ENCODE measurements at regions not wholly inside any gene's neighbourhood (a gene's known extent, or its start where the extent isn't known, plus 50 kb on each side); places are given as distances from the start of the nearest gene placed in this dataset.

DNA sequence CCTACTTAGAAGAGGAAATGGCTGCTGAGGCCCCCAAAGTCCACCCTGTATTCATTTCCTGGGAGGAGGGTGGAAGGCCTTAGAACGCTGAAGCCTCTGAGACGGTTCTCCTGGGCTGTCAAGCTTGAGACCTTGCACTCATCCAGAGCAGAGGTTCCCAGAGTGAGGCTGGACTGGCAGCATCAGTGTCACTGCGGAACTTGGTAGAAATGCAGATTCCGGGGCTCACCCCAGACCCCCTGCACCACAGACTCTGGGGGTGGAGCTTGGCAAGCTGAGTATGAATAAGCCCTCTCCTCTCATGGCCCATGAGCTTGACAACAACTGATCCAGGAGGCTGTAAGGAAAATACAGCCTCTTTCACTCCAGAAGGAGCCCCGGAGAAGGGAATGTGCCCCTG is 218.3 kb downstream of the IRF8 start:
- DNase-seq (ENCODE audit: low read depth, low spot score), result no peak
- Histone ChIP-seq H3K9me3 (ENCODE audit: control insufficient read depth, insufficient read depth, low read length) (no peaks in the 10 kb centered on the region), H3K4me1 (ENCODE audit: control insufficient read depth, insufficient read depth, low read length) (peaks cover 3% of the 10 kb centered on the region; the same call in 1 of the 2 replicates), H3K27me3 (ENCODE audit: control insufficient read depth, insufficient read depth, low read length) (no peaks in the 10 kb centered on the region), H3K4me3 (ENCODE audit: low read length) (no peak overlapping the region), H3K27ac (ENCODE audit: low read length) (no peak overlapping the region), H3K36me3 (ENCODE audit: control insufficient read depth, insufficient read depth, low read length) (no peaks in the 10 kb centered on the region)
- WGBS (ENCODE audit: insufficient coverage, insufficient read length), result no CpG with 5 or more reads among the region's 5 CpGs

DNA sequence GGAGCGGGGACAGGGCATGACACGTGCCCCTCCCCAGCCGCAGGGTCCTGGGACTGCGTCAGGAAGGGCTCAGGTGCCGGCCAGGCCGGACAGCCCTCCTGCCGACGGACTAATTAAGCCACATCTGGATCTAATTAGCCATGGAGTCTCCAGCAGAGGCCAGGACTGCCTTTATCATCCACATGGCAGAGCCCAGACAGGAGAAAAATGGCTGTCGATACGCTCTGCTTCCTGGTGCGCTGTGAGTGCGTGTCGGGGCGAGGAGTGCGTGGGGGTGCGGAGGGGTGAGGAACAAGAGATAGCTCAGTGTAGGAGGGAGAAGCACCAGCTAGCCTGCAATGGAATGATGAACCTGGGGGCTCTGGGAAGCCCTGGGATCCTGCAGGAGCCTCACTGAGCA is 218.8 kb downstream of the IRF8 start:
- WGBS (ENCODE audit: insufficient coverage, insufficient read length), result no CpG with 5 or more reads among the region's 16 CpGs
- H3K27me3 ChIP-seq (ENCODE audit: control insufficient read depth, insufficient read depth, low read length), result no peaks in the 10 kb centered on the region
- H3K4me1 ChIP-seq (ENCODE audit: control insufficient read depth, insufficient read depth, low read length), result peaks cover 3% of the 10 kb centered on the region; the same call in 1 of the 2 replicates
- H3K9me3 ChIP-seq (ENCODE audit: control insufficient read depth, insufficient read depth, low read length), result no peaks in the 10 kb centered on the region
- no peak overlapping the region for H3K4me3 ChIP-seq (ENCODE audit: low read length)
- H3K27ac ChIP-seq (ENCODE audit: low read length), result no peak overlapping the region
- DNase-seq (ENCODE audit: low read depth, low spot score), result no peak
- H3K36me3 ChIP-seq (ENCODE audit: control insufficient read depth, insufficient read depth, low read length), result no peaks in the 10 kb centered on the region

- H3K4me3 ChIP-seq (ENCODE audit: low read length), result no peak overlapping the region
- no peak overlapping the region for H3K27ac ChIP-seq (ENCODE audit: low read length)
- no CpG with 5 or more reads among the region's 12 CpGs for WGBS (ENCODE audit: insufficient coverage, insufficient read length)
- H3K36me3 ChIP-seq (ENCODE audit: control insufficient read depth, insufficient read depth, low read length), result no peaks in the 10 kb centered on the region
- H3K27me3 ChIP-seq (ENCODE audit: control insufficient read depth, insufficient read depth, low read length), result no peaks in the 10 kb centered on the region
- peaks cover 3% of the 10 kb centered on the region; the same call in 1 of the 2 replicates for H3K4me1 ChIP-seq (ENCODE audit: control insufficient read depth, insufficient read depth, low read length)
- DNase-seq (ENCODE audit: low read depth, low spot score), result no peak
- H3K9me3 ChIP-seq (ENCODE audit: control insufficient read depth, insufficient read depth, low read length), result no peaks in the 10 kb centered on the region
Measured at GRCh38 chr16:86118467-86119307, 219.7 kb downstream of the IRF8 start.

- DNase-seq (ENCODE audit: low read depth, low spot score), result no peak
- no peaks in the 10 kb centered on the region for H3K36me3 ChIP-seq (ENCODE audit: control insufficient read depth, insufficient read depth, low read length)
- no CpG with 5 or more reads among the region's 8 CpGs for WGBS (ENCODE audit: insufficient coverage, insufficient read length)
- H3K4me3 ChIP-seq (ENCODE audit: low read length), result no peak overlapping the region
- no peaks in the 10 kb centered on the region for H3K27me3 ChIP-seq (ENCODE audit: control insufficient read depth, insufficient read depth, low read length)
- no peaks in the 10 kb centered on the region for H3K9me3 ChIP-seq (ENCODE audit: control insufficient read depth, insufficient read depth, low read length)
- H3K4me1 ChIP-seq (ENCODE audit: control insufficient read depth, insufficient read depth, low read length), result peaks cover 1% of the 10 kb centered on the region; the same call in 1 of the 2 replicates
- H3K27ac ChIP-seq (ENCODE audit: low read length), result no peak overlapping the region
Measured at GRCh38 chr16:86120201-86121192, 221.5 kb downstream of the IRF8 start.

GRCh38 chr16:86121374-86122010 is 222.5 kb downstream of the IRF8 start:
- DNase-seq (ENCODE audit: low read depth, low spot score), result no peak
- H3K4me1 ChIP-seq (ENCODE audit: control insufficient read depth, insufficient read depth, low read length), result peaks cover 1% of the 10 kb centered on the region; the same call in 1 of the 2 replicates
- no peak overlapping the region for H3K27ac ChIP-seq (ENCODE audit: low read length)
- H3K4me3 ChIP-seq (ENCODE audit: low read length), result no peak overlapping the region
- H3K27me3 ChIP-seq (ENCODE audit: control insufficient read depth, insufficient read depth, low read length), result no peaks in the 10 kb centered on the region
- WGBS (ENCODE audit: insufficient coverage, insufficient read length), result no CpG with 5 or more reads among the region's 3 CpGs
- no peaks in the 10 kb centered on the region for H3K9me3 ChIP-seq (ENCODE audit: control insufficient read depth, insufficient read depth, low read length)
- H3K36me3 ChIP-seq (ENCODE audit: control insufficient read depth, insufficient read depth, low read length), result no peaks in the 10 kb centered on the region

GRCh38 chr16:86122681-86123342 is 223.8 kb downstream of the IRF8 start:
- H3K4me1 ChIP-seq (ENCODE audit: control insufficient read depth, insufficient read depth, low read length), result peaks cover 1% of the 10 kb centered on the region; the same call in 1 of the 2 replicates
- no CpG with 5 or more reads among the region's 15 CpGs for WGBS (ENCODE audit: insufficient coverage, insufficient read length)
- no peak overlapping the region for H3K4me3 ChIP-seq (ENCODE audit: low read length)
- no peak overlapping the region for H3K27ac ChIP-seq (ENCODE audit: low read length)
- no peaks in the 10 kb centered on the region for H3K9me3 ChIP-seq (ENCODE audit: control insufficient read depth, insufficient read depth, low read length)
- H3K36me3 ChIP-seq (ENCODE audit: control insufficient read depth, insufficient read depth, low read length), result no peaks in the 10 kb centered on the region
- no peak for DNase-seq (ENCODE audit: low read depth, low spot score)
- H3K27me3 ChIP-seq (ENCODE audit: control insufficient read depth, insufficient read depth, low read length), result no peaks in the 10 kb centered on the region

- Histone ChIP-seq H3K9me3 (ENCODE audit: control insufficient read depth, insufficient read depth, low read length) (no peaks in the 10 kb centered on the region), H3K27me3 (ENCODE audit: control insufficient read depth, insufficient read depth, low read length) (no peaks in the 10 kb centered on the region), H3K4me1 (ENCODE audit: control insufficient read depth, insufficient read depth, low read length) (peaks cover 1% of the 10 kb centered on the region; the same call in 1 of the 2 replicates), H3K36me3 (ENCODE audit: control insufficient read depth, insufficient read depth, low read length) (no peaks in the 10 kb centered on the region), H3K27ac (ENCODE audit: low read length) (no peak overlapping the region), H3K4me3 (ENCODE audit: low read length) (no peak overlapping the region)
- DNase-seq (ENCODE audit: low read depth, low spot score), result no peak
- WGBS (ENCODE audit: insufficient coverage, insufficient read length), result no CpG with 5 or more reads among the region's 4 CpGs
Measured at GRCh38 chr16:86124321-86124720, 225.4 kb downstream of the IRF8 start.

DNA sequence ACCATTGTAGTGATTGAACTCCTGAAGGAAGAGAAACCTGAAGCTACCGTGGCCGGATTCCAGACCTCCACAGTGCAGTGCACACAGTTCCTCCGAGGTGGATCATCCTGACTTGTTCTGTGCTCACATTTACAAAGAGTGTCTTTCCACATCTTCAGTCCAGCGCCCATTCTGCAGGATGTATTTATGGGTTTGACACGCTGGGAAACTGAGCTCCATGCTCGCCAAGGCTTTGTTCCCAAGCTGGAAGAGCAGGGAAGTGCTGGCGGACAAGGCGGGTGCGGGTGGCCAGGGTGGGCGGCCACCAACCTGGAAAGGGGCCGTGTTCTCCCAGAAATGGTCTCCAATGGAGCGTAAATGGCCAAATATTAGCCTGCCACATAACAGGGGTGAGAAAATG is 227.9 kb downstream of the IRF8 start:
- DNase-seq (ENCODE audit: low read depth, low spot score), result no peak
- no peaks in the 10 kb centered on the region for H3K27me3 ChIP-seq (ENCODE audit: control insufficient read depth, insufficient read depth, low read length)
- H3K4me1 ChIP-seq (ENCODE audit: control insufficient read depth, insufficient read depth, low read length), result peaks cover under 1% of the 10 kb centered on the region; the same call in 1 of the 2 replicates
- no peaks in the 10 kb centered on the region for H3K9me3 ChIP-seq (ENCODE audit: control insufficient read depth, insufficient read depth, low read length)
- no CpG with 5 or more reads among the region's 12 CpGs for WGBS (ENCODE audit: insufficient coverage, insufficient read length)
- no peak overlapping the region for H3K27ac ChIP-seq (ENCODE audit: low read length)
- no peak overlapping the region for H3K4me3 ChIP-seq (ENCODE audit: low read length)
- no peaks in the 10 kb centered on the region for H3K36me3 ChIP-seq (ENCODE audit: control insufficient read depth, insufficient read depth, low read length)

DNA sequence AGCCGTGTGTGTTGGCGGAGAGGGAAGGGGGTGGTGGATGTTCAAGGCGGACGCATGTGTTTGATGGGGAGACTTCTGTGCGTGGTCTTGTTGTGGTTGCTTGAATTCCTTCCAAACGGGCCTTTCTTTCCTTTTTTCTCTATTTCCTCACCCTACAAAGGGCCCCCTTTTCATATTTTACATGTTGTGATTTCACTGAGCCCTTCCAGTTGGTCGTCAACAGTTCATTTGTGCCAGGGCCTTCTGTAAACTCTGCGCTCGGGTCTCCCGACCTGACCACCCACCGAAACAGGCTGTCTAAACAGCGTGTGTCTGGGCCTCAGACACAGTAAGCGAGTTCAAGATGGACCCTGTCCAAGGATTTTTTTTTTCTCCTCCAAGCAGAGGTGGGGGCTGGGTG is 228.4 kb downstream of the IRF8 start:
- H3K4me1 ChIP-seq (ENCODE audit: control insufficient read depth, insufficient read depth, low read length), result no peaks in the 10 kb centered on the region
- H3K4me3 ChIP-seq (ENCODE audit: low read length), result no peak overlapping the region
- no peaks in the 10 kb centered on the region for H3K27me3 ChIP-seq (ENCODE audit: control insufficient read depth, insufficient read depth, low read length)
- WGBS (ENCODE audit: insufficient coverage, insufficient read length), result no CpG with 5 or more reads among the region's 13 CpGs
- no peak overlapping the region for H3K27ac ChIP-seq (ENCODE audit: low read length)
- no peaks in the 10 kb centered on the region for H3K36me3 ChIP-seq (ENCODE audit: control insufficient read depth, insufficient read depth, low read length)
- H3K9me3 ChIP-seq (ENCODE audit: control insufficient read depth, insufficient read depth, low read length), result no peaks in the 10 kb centered on the region
- no peak for DNase-seq (ENCODE audit: low read depth, low spot score)
